ENCODE measurements at regions not wholly inside any gene's neighbourhood (a gene's known extent, or its start where the extent isn't known, plus 50 kb on each side); places are given as distances from the start of the nearest gene placed in this dataset.

GRCh38 chr12:92034858-92035401, 110.7 kb downstream of the BTG1 start:
- DNase-seq (ENCODE audit: low read depth in 2 of 3, low spot score in 1 of 3) = peak in 2 of 3 donors; percentile 21 to 24

GRCh38 chr12:92034083-92034482, 111.6 kb downstream of the BTG1 start:
- no peak for DNase-seq (ENCODE audit: low read depth in 2 of 3, low spot score in 1 of 3)

DNA sequence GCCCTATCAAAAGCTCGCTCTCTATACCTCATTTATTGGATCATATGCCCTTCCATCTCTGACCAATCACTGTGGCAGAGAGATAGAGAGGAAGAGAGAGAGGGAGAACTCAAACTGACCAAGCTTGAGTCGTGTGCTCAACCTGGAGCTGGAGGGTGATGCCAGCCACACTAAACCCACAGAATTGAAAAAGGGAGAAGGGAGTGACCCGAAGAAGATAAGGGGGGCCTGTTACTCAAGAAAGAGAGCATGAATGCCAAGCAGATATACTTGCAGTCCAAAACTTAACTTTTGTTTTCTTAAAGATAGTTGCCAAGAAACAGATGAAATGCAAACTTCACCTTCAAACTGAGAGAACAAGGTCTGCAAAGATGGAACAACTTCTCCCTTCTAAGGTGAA, 112.7 kb downstream of the BTG1 start:
- DNase-seq (ENCODE audit: low read depth in 2 of 3, low spot score in 1 of 3) = no peak

- DNase-seq (ENCODE audit: low read depth in 2 of 3, low spot score in 1 of 3) = no peak
Observed at GRCh38 chr12:92032101-92032500, 113.5 kb downstream of the BTG1 start.

DNA sequence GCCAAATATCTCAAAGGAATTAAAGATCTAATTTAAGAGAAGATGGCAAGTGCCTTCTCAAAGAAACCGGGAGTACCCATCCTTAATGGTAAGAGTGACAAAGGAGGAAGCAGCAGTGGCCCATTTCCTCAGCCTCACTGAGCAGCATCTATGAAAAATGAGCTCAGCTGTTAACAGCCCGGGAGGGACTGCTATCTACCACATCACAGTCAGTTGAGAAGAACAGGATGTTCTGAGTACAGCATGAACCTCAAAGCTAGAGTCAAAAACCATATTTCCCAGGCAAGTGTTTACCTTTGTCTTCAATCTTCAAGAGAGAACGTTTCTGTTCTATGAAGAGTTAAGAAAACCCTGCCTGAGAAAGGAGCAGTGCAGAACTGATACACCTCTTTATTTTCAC, 115.0 kb downstream of the BTG1 start:
- peak in 2 of 3 donors; percentile 12 to 22 for DNase-seq (ENCODE audit: low read depth in 2 of 3, low spot score in 1 of 3)

DNA sequence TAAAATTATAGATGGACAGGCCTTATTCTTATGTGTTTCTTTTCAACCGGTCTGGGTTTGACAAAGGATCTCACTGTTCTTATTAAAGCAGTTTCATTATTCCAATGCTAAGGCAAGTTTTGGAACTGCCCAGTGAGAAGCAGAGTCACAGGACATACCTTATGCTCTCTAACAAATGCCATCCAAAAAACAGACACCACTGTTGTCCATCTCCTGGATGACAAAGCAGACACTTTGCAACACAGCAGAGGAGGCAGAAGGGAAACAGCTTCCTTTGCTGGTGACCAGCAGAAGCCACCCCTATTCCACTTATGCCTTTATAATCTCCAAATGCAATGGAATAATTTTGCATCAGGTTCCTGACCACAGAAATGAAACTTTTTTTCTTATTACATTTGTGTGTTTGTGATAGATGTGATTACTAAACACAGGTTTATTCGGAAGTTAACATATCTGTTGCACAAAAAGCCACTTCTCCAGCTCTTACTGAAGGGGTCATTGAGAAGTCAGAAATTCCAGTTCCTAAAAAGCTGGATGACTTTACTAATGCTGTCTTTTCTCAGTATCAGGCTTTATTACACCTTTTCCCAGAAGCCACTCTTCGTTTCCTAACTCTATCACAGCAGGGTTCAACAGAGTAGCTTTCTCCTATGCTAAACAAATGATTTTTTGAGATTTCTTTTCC, 115.6 kb downstream of the BTG1 start:
- DNase-seq (ENCODE audit: low read depth in 2 of 3, low spot score in 1 of 3) = no peak

GRCh38 chr12:92029136-92029535, 116.5 kb downstream of the BTG1 start:
- DNase-seq (ENCODE audit: low read depth in 2 of 3, low spot score in 1 of 3) = no peak

- DNase-seq (ENCODE audit: low read depth in 2 of 3, low spot score in 1 of 3) = no peak
Observed at GRCh38 chr12:92028441-92028709, 117.3 kb downstream of the BTG1 start.

DNA sequence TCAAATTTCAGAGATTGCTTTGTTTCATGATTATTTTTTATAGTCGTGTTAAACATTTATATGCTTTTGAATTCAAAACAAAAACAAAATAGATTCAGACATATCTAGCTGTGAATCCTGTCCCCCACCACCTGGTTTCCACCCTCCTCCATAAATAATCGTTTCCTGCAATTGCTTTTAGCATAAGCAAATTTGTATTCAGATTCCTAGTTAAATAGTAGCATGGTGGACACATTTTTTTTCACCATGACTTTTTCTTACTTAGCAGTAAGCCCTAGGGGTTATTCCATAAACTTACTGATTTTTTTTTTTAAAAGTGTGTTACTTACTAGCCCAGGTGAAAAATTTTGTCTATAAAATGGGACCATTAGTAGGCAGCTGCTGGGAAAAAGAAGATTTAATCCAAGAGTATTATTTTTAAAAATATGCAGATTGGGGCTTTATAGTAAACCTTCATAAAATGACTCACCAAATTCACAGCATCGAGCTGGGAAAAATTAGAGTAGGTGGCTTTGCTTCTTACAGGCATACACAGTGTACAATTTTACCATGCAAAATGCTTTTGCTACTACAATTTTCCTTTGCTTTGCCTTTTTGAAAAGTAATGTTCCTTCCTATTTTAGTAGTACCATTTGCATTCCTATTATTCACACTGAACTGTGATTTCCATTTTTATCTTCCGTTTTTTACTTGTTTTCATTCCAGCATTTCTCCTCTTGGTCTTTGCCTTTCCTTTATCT, 117.8 kb downstream of the BTG1 start:
- no peak for DNase-seq (ENCODE audit: low read depth in 2 of 3, low spot score in 1 of 3)

DNA sequence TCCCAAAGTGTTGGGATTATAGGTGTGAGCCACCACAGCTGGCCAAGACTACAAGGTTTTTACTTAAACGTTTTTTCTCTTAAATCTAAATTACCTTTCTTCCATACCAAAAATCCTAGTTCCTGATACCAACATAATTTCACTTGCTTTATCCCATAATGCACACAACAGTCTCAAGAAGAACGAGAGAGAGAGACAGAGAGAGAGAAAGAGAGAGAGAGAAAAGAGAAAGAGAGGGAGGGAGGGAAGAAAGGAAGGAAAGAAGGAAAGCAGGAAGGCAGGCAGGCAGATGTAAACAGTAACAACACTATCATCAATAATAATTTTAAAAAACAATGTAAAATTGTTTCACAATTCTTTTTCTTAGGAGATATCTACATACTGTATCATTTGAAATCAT, 118.4 kb downstream of the BTG1 start:
- no peak for DNase-seq (ENCODE audit: low read depth in 2 of 3, low spot score in 1 of 3)

- DNase-seq (ENCODE audit: low read depth in 2 of 3, low spot score in 1 of 3) = no peak
Observed at GRCh38 chr12:92025462-92026207, 120.0 kb downstream of the BTG1 start.

DNA sequence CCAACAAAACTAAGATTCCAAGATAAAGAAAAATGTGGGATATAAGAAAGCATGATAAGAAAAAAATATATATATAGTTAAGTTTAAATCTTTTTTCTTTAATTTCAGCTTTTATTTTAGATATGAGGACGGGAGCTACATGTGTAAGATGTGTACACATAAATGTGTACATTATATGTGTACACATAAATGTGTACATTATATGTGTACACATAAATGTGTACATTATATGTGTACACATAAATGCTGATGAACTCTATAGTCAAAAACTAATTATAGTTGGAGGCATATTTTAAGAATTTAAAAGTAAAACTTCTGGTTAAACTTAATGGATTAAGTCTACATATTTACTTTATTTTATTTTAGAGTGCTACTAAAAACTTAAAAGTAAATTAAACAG, 123.6 kb downstream of the BTG1 start:
- no peak for DNase-seq (ENCODE audit: low read depth in 2 of 3, low spot score in 1 of 3)

DNA sequence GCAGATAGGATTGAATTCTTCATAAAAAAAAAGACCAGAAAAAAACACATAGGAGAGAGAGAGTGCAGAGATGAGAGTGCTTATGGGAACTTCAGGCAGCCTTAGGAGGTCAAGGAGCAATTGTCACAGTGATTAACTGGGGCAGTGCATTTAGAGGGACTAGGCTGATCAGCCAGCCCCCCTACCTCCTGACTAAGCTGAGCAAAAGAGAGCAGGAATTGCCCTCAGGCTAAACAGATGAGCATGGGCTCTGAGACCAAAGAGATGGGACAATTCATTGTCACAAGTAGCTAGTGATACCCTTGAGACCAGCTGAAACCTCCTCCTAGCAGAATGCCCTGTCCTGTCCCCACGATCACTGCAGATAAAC, 124.0 kb downstream of the BTG1 start:
- no peak for DNase-seq (ENCODE audit: low read depth in 2 of 3, low spot score in 1 of 3)

DNA sequence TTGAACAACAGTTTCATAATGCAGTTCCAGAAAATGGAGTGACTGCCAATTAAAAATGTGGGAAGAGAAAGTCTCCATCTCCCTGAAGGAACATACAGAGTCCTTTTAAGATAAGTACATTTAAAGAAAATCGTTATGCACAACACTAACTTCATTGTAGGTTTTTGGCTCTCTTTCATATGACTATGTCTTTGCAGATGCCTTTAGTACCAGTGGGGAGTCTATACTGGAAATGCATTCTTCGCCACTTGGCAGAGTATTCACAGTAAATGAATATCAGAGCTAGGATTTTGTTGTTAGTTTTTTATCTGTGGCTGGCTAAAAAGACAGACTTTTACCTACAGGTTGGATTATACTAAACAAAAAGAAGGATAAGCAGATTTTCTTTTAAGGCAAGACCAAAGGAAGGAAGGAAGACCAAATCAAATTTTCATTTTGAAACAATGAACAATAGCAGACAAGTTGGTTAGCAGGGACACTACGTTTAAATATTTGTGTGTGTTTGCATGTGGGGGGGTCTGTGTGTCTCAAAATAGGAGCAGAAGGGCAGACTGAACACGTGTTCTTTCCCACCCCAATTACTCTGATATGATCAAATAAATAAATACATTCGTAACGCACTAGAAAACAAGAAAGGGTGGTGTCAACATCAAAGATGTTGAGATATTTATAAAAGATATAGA, 124.5 kb downstream of the BTG1 start:
- no peak for DNase-seq (ENCODE audit: low read depth in 2 of 3, low spot score in 1 of 3)

GRCh38 chr12:92019491-92020277, 126.0 kb downstream of the BTG1 start:
- DNase-seq (ENCODE audit: low read depth in 2 of 3, low spot score in 1 of 3) = no peak

GRCh38 chr12:92012691-92013090, 133.0 kb downstream of the BTG1 start:
- DNase-seq (ENCODE audit: low read depth in 2 of 3, low spot score in 1 of 3) = no peak

DNA sequence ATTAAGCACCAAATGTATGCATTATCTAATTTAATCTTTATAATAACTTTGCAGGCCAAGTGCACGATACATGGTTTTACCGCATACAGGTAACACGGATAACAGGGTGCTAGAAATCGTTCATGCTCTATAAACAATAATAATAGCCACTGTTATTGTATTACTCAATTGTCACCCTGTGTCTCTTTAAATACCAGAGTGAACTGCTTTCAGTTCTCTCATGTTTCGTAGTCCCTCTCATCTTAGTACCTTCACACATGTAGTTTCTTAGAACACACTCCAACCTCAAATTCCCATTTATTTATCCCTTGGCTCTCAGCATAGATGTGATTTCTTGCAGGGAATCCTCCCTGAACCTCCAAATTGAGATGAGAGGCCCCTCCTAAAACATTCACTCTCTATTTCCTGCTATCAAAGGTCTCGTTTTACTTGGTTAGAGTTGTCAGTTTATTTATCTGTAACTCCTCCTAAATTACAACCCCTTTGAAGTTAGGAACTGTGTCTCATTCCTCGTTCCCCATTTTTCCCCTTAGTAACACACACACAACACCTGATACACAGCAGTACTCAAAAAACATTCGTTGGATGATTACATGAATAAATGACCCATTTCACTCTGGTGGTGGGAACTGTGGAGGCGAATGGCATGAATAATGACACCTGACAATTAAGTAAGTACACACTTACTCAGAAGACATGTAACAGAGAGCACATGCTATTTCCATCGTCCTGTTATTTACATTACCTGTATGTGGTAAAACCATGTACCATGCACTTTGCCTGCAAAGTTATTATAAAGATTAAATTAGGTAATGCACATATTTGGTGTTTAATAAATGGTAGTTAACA, 134.6 kb downstream of the BTG1 start:
- no peak for DNase-seq (ENCODE audit: low read depth in 2 of 3, low spot score in 1 of 3)

DNA sequence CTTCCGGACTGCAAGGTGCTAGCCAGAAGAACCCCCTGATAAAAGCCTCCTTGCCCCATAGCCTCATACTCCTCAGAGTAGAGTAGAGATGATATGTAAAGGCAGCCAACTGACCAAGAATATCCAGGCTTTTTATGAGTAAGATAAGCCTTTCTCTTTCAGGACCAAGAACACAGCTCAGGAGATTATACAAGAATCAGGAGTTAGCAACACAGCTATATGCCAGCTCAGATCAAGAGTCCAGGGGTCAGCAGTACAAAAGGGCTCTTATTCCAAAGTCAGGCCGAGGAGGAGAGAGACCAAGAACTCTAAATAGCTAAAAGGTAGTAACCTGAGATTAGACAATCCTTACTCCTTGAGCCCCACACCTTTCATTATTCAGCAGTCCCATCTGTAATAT, 135.3 kb downstream of the BTG1 start:
- no peak for DNase-seq (ENCODE audit: low read depth in 2 of 3, low spot score in 1 of 3)

DNA sequence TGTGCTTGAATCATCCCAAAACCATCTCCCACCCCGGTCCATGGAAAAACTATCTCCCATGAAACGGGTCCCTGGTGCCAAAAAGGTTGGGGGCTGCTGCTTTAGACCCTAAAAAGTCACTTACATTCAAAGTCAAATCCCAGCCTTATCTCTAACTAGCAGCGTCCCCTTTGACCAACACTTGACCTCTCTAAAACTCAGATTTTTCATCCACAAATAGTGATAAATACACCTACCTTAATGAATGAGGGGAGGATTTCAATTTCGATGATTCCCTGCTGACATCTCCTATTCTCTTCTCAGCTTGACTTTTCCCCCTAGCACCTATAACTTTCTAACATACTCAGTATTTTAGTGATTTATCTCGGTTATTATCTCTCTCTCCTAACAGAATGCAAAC, 137.3 kb downstream of the BTG1 start:
- no peak for DNase-seq (ENCODE audit: low read depth in 2 of 3, low spot score in 1 of 3)

DNA sequence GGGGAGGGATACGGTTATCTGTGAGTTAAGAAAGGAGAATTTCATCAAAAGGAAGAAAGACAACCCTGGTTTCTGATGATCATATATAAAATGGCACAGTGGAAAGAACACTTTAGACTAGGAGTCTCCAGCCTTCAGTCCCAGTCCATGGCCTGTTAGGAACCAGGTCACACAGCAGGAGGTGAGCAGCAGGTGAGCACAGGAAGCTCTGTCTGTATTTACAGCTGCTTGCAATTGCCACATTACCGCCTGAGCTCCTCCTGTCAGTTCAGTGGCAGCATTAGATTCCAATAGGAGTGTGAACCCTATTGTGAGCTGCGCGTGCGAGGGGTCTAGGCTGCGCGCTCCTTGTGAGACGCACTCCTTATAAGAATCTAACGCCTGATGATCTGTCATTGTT, 137.9 kb downstream of the BTG1 start:
- no peak for DNase-seq (ENCODE audit: low read depth in 2 of 3, low spot score in 1 of 3)

All from stimulated activated CD4-positive, alpha-beta T cell treated with anti-CD3 and anti-CD28 coated beads, Interleukin-12 subunit alpha, Interleukin-12 subunit beta, amount 100 ng/mL, for 48 hours (primary cell).